HEK293T (cell line): ENCODE measurements at regions not wholly inside any gene's neighbourhood (a gene's known extent, or its start where the extent isn't known, plus 50 kb on each side); places are given as distances from the start of the nearest gene placed in this dataset.

Experiments
- CTCF ChIA-PET: fragments of 350-600 bp; formaldehyde crosslinking; extraction: SDS; loops from one replicate; lab custom pipeline; 2021; ENCODE audit warnings: antibody characterized with exemption, inconsistent platforms; lab: Yijun Ruan, JAX
- POLR2A ChIA-PET: fragments of 350-600 bp; formaldehyde crosslinking; extraction: SDS; loops from one replicate; lab custom pipeline; 2020; ENCODE audit warnings: antibody characterized with exemption, inconsistent platforms; lab: Yijun Ruan, JAX
- DNase-seq: peaks from one replicate; pipeline ENCODE4 v3.0.0; 2012; ENCODE audit warnings: mixed read lengths; ENCODE audit errors: extremely low spot score
- ARNT ChIP-seq: fragments of 450-650 bp; IDR thresholded peaks from 2 replicates; pipeline ENCODE4 v1.6.1; 2017; ENCODE audit warnings: mild to moderate bottlenecking
- BHLHE40 ChIP-seq: fragments of 450-650 bp; IDR thresholded peaks from 2 replicates; pipeline ENCODE4 v1.6.1; 2016; ENCODE audit warnings: mild to moderate bottlenecking, moderate library complexity, borderline replicate concordance
- CTBP1 ChIP-seq: fragments of 450-650 bp; IDR thresholded peaks from 2 replicates; pipeline ENCODE4 v1.6.1; 2016; ENCODE audit warnings: borderline replicate concordance
- ELF4 ChIP-seq: fragments of 450-650 bp; IDR thresholded peaks from 2 replicates; pipeline ENCODE4 v1.6.1; 2017; ENCODE audit warnings: antibody characterized with exemption
- FOXA1 ChIP-seq: fragments of 450-650 bp; IDR thresholded peaks from 2 replicates; pipeline ENCODE4 v1.6.1; 2016; ENCODE audit warnings: mild to moderate bottlenecking
- FOXK2 ChIP-seq: fragments of 450-650 bp; IDR thresholded peaks from 2 replicates; pipeline ENCODE4 v1.6.1; 2016; ENCODE audit warnings: mild to moderate bottlenecking
- FOXM1 ChIP-seq: fragments of 450-650 bp; IDR thresholded peaks from 2 replicates; pipeline ENCODE4 v1.6.1; 2017; ENCODE audit warnings: mild to moderate bottlenecking, borderline replicate concordance
- HDGF ChIP-seq: fragments of 450-650 bp; IDR thresholded peaks from 2 replicates; pipeline ENCODE4 v1.6.1; 2017; ENCODE audit warnings: antibody characterized with exemption, borderline replicate concordance
- L3MBTL2 ChIP-seq: fragments of 450-650 bp; conservative IDR thresholded peaks from 2 replicates; pipeline ENCODE4 v1.6.1; 2016; ENCODE audit warnings: mild to moderate bottlenecking
- LEF1 ChIP-seq: fragments of 450-650 bp; IDR thresholded peaks from 2 replicates; pipeline ENCODE4 v1.6.1; 2017; ENCODE audit warnings: mild to moderate bottlenecking, borderline replicate concordance
- NFRKB ChIP-seq: fragments of 450-650 bp; IDR thresholded peaks from 2 replicates; pipeline ENCODE4 v1.6.1; 2016; ENCODE audit warnings: mild to moderate bottlenecking, moderate library complexity
- PKNOX1 ChIP-seq: fragments of 450-650 bp; IDR thresholded peaks from 2 replicates; pipeline ENCODE4 v1.6.1; 2016
- SP1 ChIP-seq: fragments of 450-650 bp; IDR thresholded peaks from 2 replicates; pipeline ENCODE4 v1.6.1; 2017
- SUZ12 ChIP-seq: fragments of 450-650 bp; IDR thresholded peaks from 2 replicates; pipeline ENCODE4 v1.6.1; 2016; ENCODE audit warnings: mild to moderate bottlenecking
- TARDBP ChIP-seq: fragments of 450-650 bp; IDR thresholded peaks from 2 replicates; pipeline ENCODE4 v1.6.1; 2016
- ZNF384 ChIP-seq: fragments of 450-650 bp; IDR thresholded peaks from 2 replicates; pipeline ENCODE4 v1.6.1; 2016

- CTCF ChIA-PET = no interaction called here
- DNase-seq = no peak
- POLR2A ChIA-PET = no interaction called here
- no peak for TF ChIP-seq SP1
- no peak for TF ChIP-seq FOXK2
- no peak for TF ChIP-seq NFRKB
- no peak for TF ChIP-seq HDGF
- no peak for TF ChIP-seq ARNT
- TF ChIP-seq ELF4 = no peak
- TF ChIP-seq ZNF384 = no peak
- TF ChIP-seq FOXA1 = no peak
- no peak for TF ChIP-seq TARDBP
- TF ChIP-seq CTBP1 = no peak
- TF ChIP-seq LEF1 = no peak
- no peak for TF ChIP-seq FOXM1
- TF ChIP-seq SUZ12 = no peak
- no peak for TF ChIP-seq PKNOX1
- no peak for TF ChIP-seq BHLHE40
- TF ChIP-seq L3MBTL2 = no peak
These were observed 1321.8 kb upstream of the CRIM1 start for GRCh38 chr2:35033748-35034147.

- ChIA-PET POLR2A (no interaction called here), CTCF (no interaction called here)
- TF ChIP-seq PKNOX1 = no peak
- no peak for TF ChIP-seq CTBP1
- no peak for TF ChIP-seq L3MBTL2
- TF ChIP-seq ARNT = no peak
- TF ChIP-seq NFRKB = no peak
- no peak for TF ChIP-seq SP1
- no peak for TF ChIP-seq TARDBP
- no peak for TF ChIP-seq SUZ12
- TF ChIP-seq ELF4 = no peak
- no peak for DNase-seq
These were observed 1332.0 kb upstream of the CRIM1 start for GRCh38 chr2:35023545-35023944.

- CTCF ChIA-PET = no interaction called here
These were observed 1355.1 kb upstream of the CRIM1 start for GRCh38 chr2:35000453-35000852.

GRCh38 chr2:34998741-34999140 lies 1356.8 kb upstream of the CRIM1 start:
- POLR2A ChIA-PET = no interaction called here
- TF ChIP-seq TARDBP (no peak), CTBP1 (no peak), LEF1 (no peak), SUZ12 (no peak), BHLHE40 (no peak), FOXM1 (no peak), FOXA1 (no peak), ZNF384 (no peak), PKNOX1 (no peak), HDGF (no peak), SP1 (no peak), ARNT (no peak), ELF4 (no peak), NFRKB (no peak)

More at GRCh38 chr2:35000453-35000852, 1355.1 kb upstream of the CRIM1 start:
- TF ChIP-seq NFRKB = no peak
- no peak for TF ChIP-seq HDGF
- TF ChIP-seq ZNF384 = no peak
- no peak for TF ChIP-seq PKNOX1
- TF ChIP-seq CTBP1 = no peak
- no peak for TF ChIP-seq ELF4
- no peak for DNase-seq
- POLR2A ChIA-PET = no interaction called here

GRCh38 chr2:34997779-34998178 lies 1357.8 kb upstream of the CRIM1 start:
- ChIA-PET CTCF (no interaction called here), POLR2A (no interaction called here)
- TF ChIP-seq L3MBTL2 = no peak
- no peak for TF ChIP-seq HDGF
- no peak for TF ChIP-seq BHLHE40
- TF ChIP-seq NFRKB = no peak
- TF ChIP-seq FOXK2 = no peak
- TF ChIP-seq PKNOX1 = no peak
- TF ChIP-seq FOXA1 = no peak
- TF ChIP-seq LEF1 = no peak
- no peak for TF ChIP-seq ZNF384
- no peak for TF ChIP-seq FOXM1
- DNase-seq = no peak

More at GRCh38 chr2:34998741-34999140, 1356.8 kb upstream of the CRIM1 start:
- DNase-seq = no peak
- CTCF ChIA-PET = no interaction called here
